SK-N-SH (cell line): ENCODE measurements at regions not wholly inside any gene's neighbourhood (a gene's known extent, or its start where the extent isn't known, plus 50 kb on each side); places are given as distances from the start of the nearest gene placed in this dataset.

ENCODE experiments used
- CTCF ChIA-PET: fragments of 300-600, 350-600 bp; formaldehyde crosslinking; extraction: SDS; loops from one replicate; lab custom pipeline; 2021; lab: Yijun Ruan, JAX
- POLR2A ChIA-PET: fragments of 350-600 bp; sonication (Branson Sonifier 250); formaldehyde crosslinking; extraction: SDS; loops from one replicate; lab custom pipeline; 2020; ENCODE audit warnings: antibody characterized with exemption, inconsistent platforms; lab: Yijun Ruan, JAX
- DNase-seq: peaks from one replicate; pipeline ENCODE4 v3.0.0; 2012
- H2AFZ ChIP-seq: fragments of 200-600 bp; sonication (generic); 2 replicates; pipeline ENCODE4 v1.8.1; 2016; ENCODE audit warnings: antibody characterized with exemption, mild to moderate bottlenecking, low read depth
- H3F3A ChIP-seq: fragments of 200-600 bp; sonication (generic); replicated peaks from 2 replicates; pipeline ENCODE3; 2016; ENCODE audit warnings: antibody characterized with exemption, mild to moderate bottlenecking; ENCODE audit not compliant: insufficient read depth
- H3K27ac ChIP-seq, 2 experiments: fragments of 200-500 bp in 1 of 2; fragments of 200-600 bp in 1 of 2; sonication (Bioruptor generic) in 1 of 2; sonication (generic), shearing (Covaris generic) in 1 of 2; 2 replicates each; pipeline versions ENCODE4 v1.5.1 to v1.6.1; 2014 to 2016; ENCODE audit warnings: low read depth in 2 of 2, inconsistent platforms in 1 of 2, low read length in 1 of 2, mild to moderate bottlenecking in 1 of 2, mixed read lengths in 1 of 2
- H3K27me3 ChIP-seq: fragments of 200-600 bp; sonication (generic), shearing (Covaris generic); 2 replicates; pipeline ENCODE4 v1.6.1; 2016; ENCODE audit warnings: mixed run types; ENCODE audit not compliant: insufficient read depth
- H3K36me3 ChIP-seq, 2 experiments: fragments of 200-500 bp in 1 of 2; fragments of 200-600 bp in 1 of 2; sonication (Bioruptor generic) in 1 of 2; sonication (generic) in 1 of 2; replicated peaks in 1 of 2; 2 replicates each; pipeline versions ENCODE3 to v1.5.1; 2014 to 2016; ENCODE audit warnings: low read length in 1 of 2, mild to moderate bottlenecking in 1 of 2; ENCODE audit not compliant: insufficient read depth in 2 of 2, control insufficient read depth in 1 of 2
- H3K4me1 ChIP-seq, 2 experiments: fragments of 200-500 bp in 1 of 2; fragments of 200-600 bp in 1 of 2; sonication (Bioruptor generic) in 1 of 2; sonication (generic), shearing (Covaris generic) in 1 of 2; 2 replicates each; pipeline versions ENCODE4 v1.5.1 to v1.6.1; 2014 to 2016; ENCODE audit warnings: low read depth in 1 of 2, low read length in 1 of 2, mixed run types in 1 of 2; ENCODE audit not compliant: insufficient read depth in 2 of 2, control insufficient read depth in 1 of 2
- H3K4me2 ChIP-seq: fragments of 200-600 bp; sonication (generic), shearing (Covaris generic); 2 replicates; pipeline ENCODE4 v1.6.1; 2017; ENCODE audit warnings: mixed run types
- H3K4me3 ChIP-seq, 2 experiments: fragments of 200-500 bp in 1 of 2; fragments of 200-600 bp in 1 of 2; sonication (Bioruptor generic) in 1 of 2; sonication (generic), shearing (Covaris generic) in 1 of 2; 2 replicates each; pipeline versions ENCODE4 v1.5.1 to v1.8.1; 2014 to 2016; ENCODE audit warnings: low read depth in 2 of 2, inconsistent platforms in 1 of 2, low read length in 1 of 2, mild to moderate bottlenecking in 1 of 2, mixed read lengths in 1 of 2, moderate library complexity in 1 of 2
- H3K79me2 ChIP-seq: fragments of 200-600 bp; sonication (generic); 2 replicates; pipeline ENCODE4 v1.8.1; 2017; ENCODE audit warnings: mild to moderate bottlenecking; ENCODE audit not compliant: insufficient read depth
- H3K9ac ChIP-seq: fragments of 200-600 bp; sonication (generic); 2 replicates; pipeline ENCODE4 v1.6.1; 2017; ENCODE audit warnings: mixed run types
- H3K9me2 ChIP-seq: fragments of 200-600 bp; sonication (generic); 2 replicates; pipeline ENCODE4 v1.6.1; 2017; ENCODE audit warnings: mixed run types
- H3K9me3 ChIP-seq: fragments of 200-600 bp; sonication (generic); 2 replicates; pipeline ENCODE4 v1.6.1; 2017; ENCODE audit warnings: mixed run types, mild to moderate bottlenecking, moderate library complexity
- H4K20me1 ChIP-seq: fragments of 200-600 bp; sonication (generic); 2 replicates; pipeline ENCODE4 v1.6.1; 2017; ENCODE audit warnings: mild to moderate bottlenecking, mixed run types; ENCODE audit not compliant: insufficient read depth
- CHD2 ChIP-seq: fragments of 150-350 bp; IDR thresholded peaks from 2 replicates; pipeline ENCODE4 v1.6.1; 2018; ENCODE audit warnings: low read length; ENCODE audit not compliant: partially characterized antibody
- EP300 ChIP-seq, 2 experiments: IDR thresholded peaks; 2 replicates each; pipeline versions ENCODE4 v1.4.0 to v1.6.1; 2012; ENCODE audit warnings: borderline replicate concordance in 1 of 2, low read depth in 1 of 2, low read length in 1 of 2
- FOSL2 ChIP-seq: IDR thresholded peaks from 2 replicates; pipeline ENCODE4 v1.4.0; 2012; ENCODE audit warnings: low read depth, mild to moderate bottlenecking, moderate library complexity, borderline replicate concordance
- FOXJ3 ChIP-seq: sonication (generic); formaldehyde crosslinking; IDR thresholded peaks from 2 replicates; pipeline ENCODE4 v1.5.1; 2020; ENCODE audit warnings: mild to moderate bottlenecking, missing genetic modification reagents
- GABPA ChIP-seq: IDR thresholded peaks from 2 replicates; pipeline ENCODE4 v1.4.0; 2012; ENCODE audit warnings: low read depth, mild to moderate bottlenecking
- GATA2 ChIP-seq: sonication (generic); formaldehyde crosslinking; IDR thresholded peaks from 2 replicates; pipeline ENCODE4 v1.5.0; 2020; ENCODE audit warnings: mild to moderate bottlenecking, missing genetic modification reagents
- MXI1 ChIP-seq: IDR thresholded peaks from 2 replicates; pipeline ENCODE4 v1.6.1; 2012; ENCODE audit warnings: mild to moderate bottlenecking, low read depth, low read length, improper control_type of control experiment
- POLR2AphosphoS5 ChIP-seq: IDR thresholded peaks from 2 replicates; pipeline ENCODE4 v1.6.1; 2012; ENCODE audit warnings: low read depth, low read length
- RFX5 ChIP-seq: IDR thresholded peaks from 2 replicates; pipeline ENCODE4 v1.6.1; 2012; ENCODE audit warnings: mild to moderate bottlenecking, improper control_type of control experiment, low read length
- SIN3A ChIP-seq: IDR thresholded peaks from 2 replicates; pipeline ENCODE4 v1.6.1; 2012; ENCODE audit warnings: low read depth, mild to moderate bottlenecking, low read length, moderate library complexity, borderline replicate concordance
- SMC3 ChIP-seq: IDR thresholded peaks from 2 replicates; pipeline ENCODE4 v1.6.1; 2012; ENCODE audit warnings: low read depth, low read length, improper control_type of control experiment
- TEAD4 ChIP-seq: IDR thresholded peaks from 2 replicates; pipeline ENCODE4 v1.4.0; 2012; ENCODE audit warnings: mild to moderate bottlenecking, borderline replicate concordance; ENCODE audit not compliant: insufficient read depth
- WGBS: methylation state at CpG from one replicate; pipeline ENCODE4 v1.1.6; 2017; ENCODE audit warnings: low lambda C conversion rate; 5-methylcytosine and 5-hydroxymethylcytosine counted together
- TF ChIP-seq, protein P1 (sequence below): IDR thresholded peaks from 2 replicates; pipeline ENCODE4 v1.4.0; 2012; ENCODE audit warnings: low read depth, borderline replicate concordance
- TF ChIP-seq, protein P2 (sequence below): fragments of 150-350 bp; IDR thresholded peaks from 2 replicates; pipeline ENCODE4 v1.6.1; 2016; ENCODE audit warnings: mild to moderate bottlenecking, low read depth, low read length
- TF ChIP-seq, protein P3 (sequence below): IDR thresholded peaks from 2 replicates; pipeline ENCODE4 v1.4.0; 2012; ENCODE audit warnings: low read depth
- TF ChIP-seq, protein P4 (sequence below): IDR thresholded peaks from 2 replicates; pipeline ENCODE4 v1.6.1; 2012; ENCODE audit warnings: mild to moderate bottlenecking, low read depth, low read length, moderate library complexity
- TF ChIP-seq, protein P5 (sequence below): fragments of 150-350 bp; IDR thresholded peaks from 2 replicates; pipeline ENCODE4 v1.6.1; 2017; ENCODE audit warnings: antibody characterized with exemption, low read length, low read depth, borderline replicate concordance

DNA sequence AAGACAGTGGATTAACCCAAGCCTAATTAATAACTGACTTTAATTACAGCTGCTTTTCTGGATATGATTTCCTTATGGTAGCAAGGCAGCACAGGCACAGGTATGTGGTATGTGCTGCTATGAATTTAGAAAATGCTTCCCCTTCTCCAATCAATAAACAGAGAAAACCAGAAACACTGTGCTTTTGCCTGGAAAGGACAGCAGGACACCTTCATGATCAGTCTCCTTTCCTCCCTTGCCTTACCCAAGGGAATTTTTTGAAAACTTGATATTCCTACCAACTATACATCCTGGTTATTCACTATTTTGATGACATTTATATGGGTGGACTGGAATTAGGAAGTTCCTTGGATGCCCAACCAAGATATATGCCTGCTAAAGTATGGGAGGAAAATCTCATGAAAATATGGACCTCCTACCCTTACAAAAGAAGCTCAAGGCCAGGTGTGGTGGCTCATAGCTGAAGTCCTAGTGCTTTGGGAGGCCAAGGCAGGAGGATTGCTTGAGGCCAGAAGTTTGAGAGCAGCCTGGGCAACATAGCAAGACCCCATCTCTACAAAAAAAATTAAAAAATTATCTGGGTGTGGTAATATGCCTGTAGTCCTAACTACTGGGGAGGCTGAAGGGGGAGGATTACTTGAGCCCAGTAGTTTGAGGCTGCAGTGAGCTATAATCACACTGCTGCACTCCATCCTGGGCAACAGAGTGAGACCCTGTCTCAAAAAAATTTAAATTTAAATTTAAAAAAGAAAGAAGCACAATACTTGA, 106.3 kb upstream of the WAC start:
- Histone ChIP-seq H3K9me2 (no peaks in the 10 kb centered on the region), H3K27me3 (no peaks in the 10 kb centered on the region), H3K36me3 (no peaks in the 10 kb centered on the region), H3K9me3 (no peaks in the 10 kb centered on the region), H3K4me1 (no peaks in the 10 kb centered on the region), H3K9ac (no peak overlapping the region), H3K4me2 (no peak overlapping the region), H3K27ac (no peak overlapping the region), H3F3A (no peaks in the 10 kb centered on the region), H3K4me3 (no peak overlapping the region), H3K79me2 (no peaks in the 10 kb centered on the region), H4K20me1 (no peaks in the 10 kb centered on the region), H2AFZ (no peak overlapping the region)
- CTCF ChIA-PET, result interaction anchor here (1.1 kb wide), 1 partner anchor 33 kb away, joined by 3 read pairs; no protein-coding TSS in a partner anchor
- DNase-seq, result no peak
- no peak for TF ChIP-seq EP300 (IDR thresholded peaks at IDR 0.05; ENCODE audit: borderline replicate concordance in 1 of 2, low read depth in 1 of 2, low read length in 1 of 2)
- no peak for TF ChIP-seq MXI1
- TF ChIP-seq SIN3A, result no peak
- no peak for TF ChIP-seq FOSL2
- TF ChIP-seq, protein P1, sequence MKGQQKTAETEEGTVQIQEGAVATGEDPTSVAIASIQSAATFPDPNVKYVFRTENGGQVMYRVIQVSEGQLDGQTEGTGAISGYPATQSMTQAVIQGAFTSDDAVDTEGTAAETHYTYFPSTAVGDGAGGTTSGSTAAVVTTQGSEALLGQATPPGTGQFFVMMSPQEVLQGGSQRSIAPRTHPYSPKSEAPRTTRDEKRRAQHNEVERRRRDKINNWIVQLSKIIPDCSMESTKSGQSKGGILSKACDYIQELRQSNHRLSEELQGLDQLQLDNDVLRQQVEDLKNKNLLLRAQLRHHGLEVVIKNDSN, result no peak
- no peak for TF ChIP-seq RFX5
- no peak for TF ChIP-seq FOXJ3 (CRISPR knock-in tag)
- no peak for TF ChIP-seq CHD2
- TF ChIP-seq GABPA, result no peak
- no peak for TF ChIP-seq SMC3
- no peak for TF ChIP-seq POLR2AphosphoS5
- TF ChIP-seq, protein P2, sequence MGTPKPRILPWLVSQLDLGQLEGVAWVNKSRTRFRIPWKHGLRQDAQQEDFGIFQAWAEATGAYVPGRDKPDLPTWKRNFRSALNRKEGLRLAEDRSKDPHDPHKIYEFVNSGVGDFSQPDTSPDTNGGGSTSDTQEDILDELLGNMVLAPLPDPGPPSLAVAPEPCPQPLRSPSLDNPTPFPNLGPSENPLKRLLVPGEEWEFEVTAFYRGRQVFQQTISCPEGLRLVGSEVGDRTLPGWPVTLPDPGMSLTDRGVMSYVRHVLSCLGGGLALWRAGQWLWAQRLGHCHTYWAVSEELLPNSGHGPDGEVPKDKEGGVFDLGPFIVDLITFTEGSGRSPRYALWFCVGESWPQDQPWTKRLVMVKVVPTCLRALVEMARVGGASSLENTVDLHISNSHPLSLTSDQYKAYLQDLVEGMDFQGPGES, result no peak
- no peak for TF ChIP-seq TEAD4
- TF ChIP-seq, protein P3, sequence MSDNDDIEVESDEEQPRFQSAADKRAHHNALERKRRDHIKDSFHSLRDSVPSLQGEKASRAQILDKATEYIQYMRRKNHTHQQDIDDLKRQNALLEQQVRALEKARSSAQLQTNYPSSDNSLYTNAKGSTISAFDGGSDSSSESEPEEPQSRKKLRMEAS, result no peak
- POLR2A ChIA-PET, result no interaction called here

DNA sequence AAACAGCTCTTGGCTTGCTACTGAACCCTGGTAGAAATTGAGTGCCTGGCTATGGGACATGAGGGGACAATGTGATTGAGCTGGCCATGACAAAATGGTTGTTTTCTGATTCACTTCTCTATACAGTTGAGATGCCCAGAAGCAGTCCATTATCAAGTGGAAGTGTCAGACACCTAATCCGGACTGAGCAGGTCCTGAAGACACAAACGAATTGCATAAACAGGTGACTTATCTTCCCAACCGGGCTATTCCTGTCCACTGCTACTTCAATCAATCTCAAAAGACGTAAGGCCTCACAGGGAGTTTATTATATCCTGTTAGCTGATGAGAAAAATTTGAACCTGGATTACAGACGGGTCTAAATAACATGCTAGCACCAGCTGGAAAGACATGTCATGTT, 105.5 kb upstream of the WAC start:
- 37% methylated on average over 5 of the region's 5 CpGs for WGBS
- Histone ChIP-seq H3F3A (no peaks in the 10 kb centered on the region), H3K27ac (no peak overlapping the region), H3K9ac (no peak overlapping the region), H4K20me1 (no peaks in the 10 kb centered on the region), H3K36me3 (no peaks in the 10 kb centered on the region), H3K4me3 (no peak overlapping the region), H2AFZ (no peak overlapping the region), H3K4me2 (no peak overlapping the region), H3K9me2 (no peaks in the 10 kb centered on the region), H3K79me2 (no peaks in the 10 kb centered on the region), H3K4me1 (no peaks in the 10 kb centered on the region; a peak in 1 of 4 replicates), H3K9me3 (no peaks in the 10 kb centered on the region), H3K27me3 (no peaks in the 10 kb centered on the region)
- no peak for DNase-seq
- CTCF ChIA-PET, result interaction anchor here (1.1 kb wide), 1 partner anchor 34 kb away, joined by 3 read pairs; no protein-coding TSS in a partner anchor
- POLR2A ChIA-PET, result no interaction called here
- TF ChIP-seq, protein P4, sequence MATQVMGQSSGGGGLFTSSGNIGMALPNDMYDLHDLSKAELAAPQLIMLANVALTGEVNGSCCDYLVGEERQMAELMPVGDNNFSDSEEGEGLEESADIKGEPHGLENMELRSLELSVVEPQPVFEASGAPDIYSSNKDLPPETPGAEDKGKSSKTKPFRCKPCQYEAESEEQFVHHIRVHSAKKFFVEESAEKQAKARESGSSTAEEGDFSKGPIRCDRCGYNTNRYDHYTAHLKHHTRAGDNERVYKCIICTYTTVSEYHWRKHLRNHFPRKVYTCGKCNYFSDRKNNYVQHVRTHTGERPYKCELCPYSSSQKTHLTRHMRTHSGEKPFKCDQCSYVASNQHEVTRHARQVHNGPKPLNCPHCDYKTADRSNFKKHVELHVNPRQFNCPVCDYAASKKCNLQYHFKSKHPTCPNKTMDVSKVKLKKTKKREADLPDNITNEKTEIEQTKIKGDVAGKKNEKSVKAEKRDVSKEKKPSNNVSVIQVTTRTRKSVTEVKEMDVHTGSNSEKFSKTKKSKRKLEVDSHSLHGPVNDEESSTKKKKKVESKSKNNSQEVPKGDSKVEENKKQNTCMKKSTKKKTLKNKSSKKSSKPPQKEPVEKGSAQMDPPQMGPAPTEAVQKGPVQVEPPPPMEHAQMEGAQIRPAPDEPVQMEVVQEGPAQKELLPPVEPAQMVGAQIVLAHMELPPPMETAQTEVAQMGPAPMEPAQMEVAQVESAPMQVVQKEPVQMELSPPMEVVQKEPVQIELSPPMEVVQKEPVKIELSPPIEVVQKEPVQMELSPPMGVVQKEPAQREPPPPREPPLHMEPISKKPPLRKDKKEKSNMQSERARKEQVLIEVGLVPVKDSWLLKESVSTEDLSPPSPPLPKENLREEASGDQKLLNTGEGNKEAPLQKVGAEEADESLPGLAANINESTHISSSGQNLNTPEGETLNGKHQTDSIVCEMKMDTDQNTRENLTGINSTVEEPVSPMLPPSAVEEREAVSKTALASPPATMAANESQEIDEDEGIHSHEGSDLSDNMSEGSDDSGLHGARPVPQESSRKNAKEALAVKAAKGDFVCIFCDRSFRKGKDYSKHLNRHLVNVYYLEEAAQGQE, result no peak
- no peak for TF ChIP-seq GATA2 (CRISPR knock-in tag)
- TF ChIP-seq, protein P5, sequence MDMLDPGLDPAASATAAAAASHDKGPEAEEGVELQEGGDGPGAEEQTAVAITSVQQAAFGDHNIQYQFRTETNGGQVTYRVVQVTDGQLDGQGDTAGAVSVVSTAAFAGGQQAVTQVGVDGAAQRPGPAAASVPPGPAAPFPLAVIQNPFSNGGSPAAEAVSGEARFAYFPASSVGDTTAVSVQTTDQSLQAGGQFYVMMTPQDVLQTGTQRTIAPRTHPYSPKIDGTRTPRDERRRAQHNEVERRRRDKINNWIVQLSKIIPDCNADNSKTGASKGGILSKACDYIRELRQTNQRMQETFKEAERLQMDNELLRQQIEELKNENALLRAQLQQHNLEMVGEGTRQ, result no peak
- TF ChIP-seq, protein P1, result no peak
